ENCODE measurements at regions not wholly inside any gene's neighbourhood (a gene's known extent, or its start where the extent isn't known, plus 50 kb on each side); places are given as distances from the start of the nearest gene placed in this dataset.
"Not testable (repeated sequence)": the region's sequence is repeated elsewhere in the genome, so short reads cannot be mapped to it uniquely, and the experiment has no call there.

DNA sequence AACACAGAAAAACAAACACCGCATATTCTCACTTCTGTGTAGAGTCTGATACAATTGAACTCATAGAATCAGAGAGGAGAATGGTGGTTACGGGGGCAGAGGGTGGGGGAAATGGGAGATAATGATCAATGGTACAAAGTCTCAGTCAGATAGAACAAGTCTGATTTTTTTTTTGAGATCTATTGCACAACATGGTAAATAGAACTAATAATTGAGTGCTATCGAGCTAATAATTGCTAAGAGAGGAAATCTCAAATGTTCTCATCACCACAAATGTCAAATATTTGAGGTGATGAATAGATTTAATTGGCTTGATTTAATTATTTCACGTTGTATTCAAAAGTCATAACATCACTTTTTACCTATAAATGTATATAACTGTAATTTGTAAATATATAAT lies 121.0 kb upstream of the SPIN1 start:
- no peak overlapping the region for H3K4me3 ChIP-seq (replicated peaks; ENCODE audit: low read depth, low read length)
- TF ChIP-seq, protein P1, sequence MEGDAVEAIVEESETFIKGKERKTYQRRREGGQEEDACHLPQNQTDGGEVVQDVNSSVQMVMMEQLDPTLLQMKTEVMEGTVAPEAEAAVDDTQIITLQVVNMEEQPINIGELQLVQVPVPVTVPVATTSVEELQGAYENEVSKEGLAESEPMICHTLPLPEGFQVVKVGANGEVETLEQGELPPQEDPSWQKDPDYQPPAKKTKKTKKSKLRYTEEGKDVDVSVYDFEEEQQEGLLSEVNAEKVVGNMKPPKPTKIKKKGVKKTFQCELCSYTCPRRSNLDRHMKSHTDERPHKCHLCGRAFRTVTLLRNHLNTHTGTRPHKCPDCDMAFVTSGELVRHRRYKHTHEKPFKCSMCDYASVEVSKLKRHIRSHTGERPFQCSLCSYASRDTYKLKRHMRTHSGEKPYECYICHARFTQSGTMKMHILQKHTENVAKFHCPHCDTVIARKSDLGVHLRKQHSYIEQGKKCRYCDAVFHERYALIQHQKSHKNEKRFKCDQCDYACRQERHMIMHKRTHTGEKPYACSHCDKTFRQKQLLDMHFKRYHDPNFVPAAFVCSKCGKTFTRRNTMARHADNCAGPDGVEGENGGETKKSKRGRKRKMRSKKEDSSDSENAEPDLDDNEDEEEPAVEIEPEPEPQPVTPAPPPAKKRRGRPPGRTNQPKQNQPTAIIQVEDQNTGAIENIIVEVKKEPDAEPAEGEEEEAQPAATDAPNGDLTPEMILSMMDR (IDR thresholded peaks at IDR 0.05; ENCODE audit: low read length, missing control alignments), result no peak
- no peak for DNase-seq (ENCODE audit: low read depth)

DNA sequence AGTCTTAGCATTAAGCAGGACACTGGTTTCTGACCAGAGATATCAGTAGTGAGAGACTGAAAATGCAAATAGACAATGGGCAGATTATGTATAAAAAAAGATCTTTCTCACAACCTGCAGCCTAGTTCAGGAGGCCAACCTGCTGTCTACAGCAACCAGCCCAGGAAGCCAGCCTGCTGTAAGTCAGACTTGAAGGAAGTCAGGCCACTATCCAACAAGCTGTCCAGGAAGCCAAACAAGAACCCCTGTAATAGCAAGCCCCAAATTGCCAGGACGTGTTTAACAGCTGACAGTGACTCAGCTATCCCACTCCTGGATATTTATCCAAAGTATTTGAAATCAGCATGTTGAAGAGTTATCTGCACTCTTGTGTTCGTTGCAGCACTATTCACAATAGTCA lies 121.8 kb upstream of the SPIN1 start:
- no peak overlapping the region for H3K4me3 ChIP-seq (replicated peaks; ENCODE audit: low read depth, low read length)
- TF ChIP-seq, protein P1 (IDR thresholded peaks at IDR 0.05; ENCODE audit: low read length, missing control alignments), result no peak
- no peak for DNase-seq (ENCODE audit: low read depth)

DNA sequence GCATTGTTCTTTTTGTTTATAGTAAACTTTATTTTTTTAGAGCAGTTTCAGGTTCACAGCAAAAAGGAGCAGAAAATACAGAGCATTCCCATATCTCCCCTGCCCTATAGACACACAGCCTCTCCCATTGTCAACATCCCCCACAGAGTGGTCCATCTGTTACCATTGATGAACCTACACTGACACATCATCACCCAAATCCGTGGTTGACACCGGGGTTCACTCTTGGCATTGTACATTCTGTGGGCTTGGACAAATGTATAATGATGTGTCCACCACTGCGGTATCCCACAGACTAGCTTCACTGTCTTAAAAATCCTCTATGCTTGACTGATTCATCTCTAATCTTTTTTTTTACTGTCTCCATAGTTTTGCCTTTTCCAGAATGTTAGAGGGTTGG lies 120.7 kb upstream of the SPATA31C2 start:
- DNase-seq (ENCODE audit: low read depth), result no peak
- TF ChIP-seq, protein P1 (IDR thresholded peaks at IDR 0.05; ENCODE audit: low read length, missing control alignments), result no peak

DNA sequence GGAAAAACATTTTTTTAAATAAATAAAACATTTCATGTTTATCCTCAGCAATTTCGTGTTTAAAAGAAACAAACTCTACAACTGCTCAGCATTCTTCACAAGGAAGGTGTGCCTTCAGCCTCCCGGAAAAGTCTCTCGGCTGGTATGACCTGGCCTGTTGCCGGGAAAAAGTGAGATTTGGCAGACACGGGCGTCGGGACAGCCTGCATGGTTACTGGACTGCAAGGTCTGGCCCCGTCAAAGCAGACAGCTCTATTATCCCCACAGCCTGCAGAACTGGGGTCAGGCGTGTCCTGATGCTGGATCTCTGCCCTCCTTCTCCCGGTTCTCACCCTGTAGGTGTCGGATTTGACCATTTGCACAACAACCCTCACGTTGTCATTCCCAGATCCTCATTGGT lies 120.3 kb upstream of the SPATA31C2 start:
- no peak overlapping the region for H3K4me3 ChIP-seq (replicated peaks; ENCODE audit: low read depth, low read length)
- DNase-seq (ENCODE audit: low read depth), result peak; percentile 35
- TF ChIP-seq, protein P1 (IDR thresholded peaks at IDR 0.05; ENCODE audit: low read length, missing control alignments), result no peak

More for the DNA sequence above, 120.7 kb upstream of the SPATA31C2 start:
- no peak overlapping the region for H3K4me3 ChIP-seq (replicated peaks; ENCODE audit: low read depth, low read length)

DNA sequence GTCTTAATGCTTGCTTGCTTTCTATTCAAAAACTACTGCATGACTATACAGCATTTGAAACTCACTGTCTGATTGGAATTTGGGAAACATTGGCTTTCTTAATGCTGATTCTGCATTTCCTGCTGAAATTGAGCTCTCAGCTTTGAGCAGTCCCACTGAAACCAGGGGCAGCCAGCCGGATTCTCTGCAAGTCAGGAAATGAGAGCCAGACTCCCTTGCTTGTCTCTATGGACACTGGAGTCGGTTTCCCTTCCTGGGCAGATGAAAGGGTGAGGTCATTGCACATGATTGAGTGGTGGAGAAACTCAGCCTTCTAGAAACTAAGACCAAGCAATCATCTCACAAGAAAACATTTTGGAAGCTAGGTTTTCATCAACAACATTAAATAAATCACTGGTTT lies 119.7 kb upstream of the SPATA31C2 start:
- DNase-seq (ENCODE audit: low read depth), result peak; percentile 73
- TF ChIP-seq, protein P1 (IDR thresholded peaks at IDR 0.05; ENCODE audit: low read length, missing control alignments), result no peak
- H3K4me3 ChIP-seq (replicated peaks; ENCODE audit: low read depth, low read length), result no peak overlapping the region

DNA sequence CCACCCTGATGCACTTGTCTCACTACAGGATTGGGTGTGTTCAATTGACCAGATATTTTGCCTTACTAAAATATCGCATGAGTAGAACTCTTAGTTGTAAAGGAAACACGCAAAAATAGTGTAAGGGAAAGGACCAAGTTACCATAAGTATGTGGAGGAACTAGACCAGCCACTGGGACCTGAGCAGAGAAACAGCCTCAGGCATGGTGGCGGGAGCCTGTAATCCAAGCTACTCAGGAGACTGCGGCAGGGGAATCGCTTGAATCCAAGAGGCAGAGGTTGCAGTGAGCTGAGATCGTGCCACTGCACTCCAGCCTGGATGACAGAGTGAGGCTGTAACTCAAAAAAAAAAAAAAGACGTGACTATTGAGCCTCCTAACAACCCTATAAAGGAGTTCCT lies 117.9 kb upstream of the SPATA31C2 start:
- DNase-seq (ENCODE audit: low read depth), result no peak

DNA sequence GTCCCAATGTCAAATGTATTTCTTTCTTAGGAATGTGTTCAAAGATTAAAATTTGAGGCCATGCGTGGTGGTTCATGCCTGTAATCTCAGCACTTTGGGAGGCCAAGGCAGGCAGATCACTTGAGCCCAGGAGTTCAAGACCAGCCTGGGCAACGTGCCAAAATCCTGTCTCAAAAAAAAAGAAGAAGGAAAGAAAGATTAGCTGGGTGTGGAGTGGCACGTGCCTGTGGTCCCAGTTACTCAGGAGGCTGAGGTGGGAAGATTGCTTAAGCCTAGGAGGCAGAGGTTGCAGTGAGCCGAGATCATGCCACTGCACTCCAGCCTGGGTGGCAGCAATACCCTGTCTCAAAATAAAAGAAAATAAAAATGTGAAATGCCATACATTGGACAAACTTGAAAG lies 117.5 kb upstream of the SPATA31C2 start:
- DNase-seq (ENCODE audit: low read depth); H3K4me3 ChIP-seq (replicated peaks; ENCODE audit: low read depth, low read length): not testable (repeated sequence)

More for the DNA sequence above, 117.9 kb upstream of the SPATA31C2 start:
- no peak overlapping the region for H3K4me3 ChIP-seq (replicated peaks; ENCODE audit: low read depth, low read length)
- TF ChIP-seq, protein P1 (IDR thresholded peaks at IDR 0.05; ENCODE audit: low read length, missing control alignments), result no peak
